Stimulated activated CD8-positive, alpha-beta memory T cell treated with anti-CD3 and anti-CD28 coated beads, Interleukin-4, amount 100 ng/mL, for 48 hours (primary cell): ENCODE measurements at regions not wholly inside any gene's neighbourhood (a gene's known extent, or its start where the extent isn't known, plus 50 kb on each side); places are given as distances from the start of the nearest gene placed in this dataset.

Experiments used
- DNase-seq: peaks from one replicate; pipeline ENCODE4 v3.0.0-alpha.2; 2020

- no peak for DNase-seq
These were observed 527.9 kb upstream of the MDFIC2 start for GRCh38 chr3:70840106-70840870.

- no peak for DNase-seq
These were observed 521.0 kb upstream of the MDFIC2 start for GRCh38 chr3:70833239-70833960.

GRCh38 chr3:70832834-70833205, 520.4 kb upstream of the MDFIC2 start:
- DNase-seq: no peak

- DNase-seq: no peak
These were observed 519.8 kb upstream of the MDFIC2 start for GRCh38 chr3:70832089-70832833.

GRCh38 chr3:70829092-70829491, 516.7 kb upstream of the MDFIC2 start:
- DNase-seq: no peak

GRCh38 chr3:70824773-70825172, 512.3 kb upstream of the MDFIC2 start:
- DNase-seq: no peak

GRCh38 chr3:70824078-70824477, 511.6 kb upstream of the MDFIC2 start:
- no peak for DNase-seq

- DNase-seq: no peak
These were observed 511.2 kb upstream of the MDFIC2 start for GRCh38 chr3:70823622-70824021.

- DNase-seq: no peak
These were observed 510.2 kb upstream of the MDFIC2 start for GRCh38 chr3:70822669-70823068.

- no peak for DNase-seq
These were observed 509.2 kb upstream of the MDFIC2 start for GRCh38 chr3:70821602-70822001.

- DNase-seq: no peak
These were observed 508.0 kb upstream of the MDFIC2 start for GRCh38 chr3:70820397-70820796.

- no peak for DNase-seq
These were observed 505.7 kb upstream of the MDFIC2 start for GRCh38 chr3:70818145-70818544.

- no peak for DNase-seq
These were observed 503.9 kb upstream of the MDFIC2 start for GRCh38 chr3:70816346-70816745.

- no peak for DNase-seq
These were observed 503.4 kb upstream of the MDFIC2 start for GRCh38 chr3:70815817-70816216.

GRCh38 chr3:70813311-70813710, 500.9 kb upstream of the MDFIC2 start:
- no peak for DNase-seq

GRCh38 chr3:70811880-70812279, 499.4 kb upstream of the MDFIC2 start:
- DNase-seq: no peak

- DNase-seq: no peak
These were observed 496.4 kb upstream of the MDFIC2 start for GRCh38 chr3:70808881-70809280.

GRCh38 chr3:70806556-70806955, 494.1 kb upstream of the MDFIC2 start:
- no peak for DNase-seq

GRCh38 chr3:70806021-70806420, 493.6 kb upstream of the MDFIC2 start:
- DNase-seq: no peak

GRCh38 chr3:70805061-70805889, 492.8 kb upstream of the MDFIC2 start:
- no peak for DNase-seq

GRCh38 chr3:70803891-70804290, 491.5 kb upstream of the MDFIC2 start:
- DNase-seq: no peak

- no peak for DNase-seq
These were observed 490.9 kb upstream of the MDFIC2 start for GRCh38 chr3:70803319-70803718.

- DNase-seq: no peak
These were observed 488.5 kb upstream of the MDFIC2 start for GRCh38 chr3:70800951-70801350.
